ENCODE measurements at regions not wholly inside any gene's neighbourhood (a gene's known extent, or its start where the extent isn't known, plus 50 kb on each side); places are given as distances from the start of the nearest gene placed in this dataset.
"Not testable (repeated sequence)": the region's sequence is repeated elsewhere in the genome, so short reads cannot be mapped to it uniquely, and the experiment has no call there.

DNA sequence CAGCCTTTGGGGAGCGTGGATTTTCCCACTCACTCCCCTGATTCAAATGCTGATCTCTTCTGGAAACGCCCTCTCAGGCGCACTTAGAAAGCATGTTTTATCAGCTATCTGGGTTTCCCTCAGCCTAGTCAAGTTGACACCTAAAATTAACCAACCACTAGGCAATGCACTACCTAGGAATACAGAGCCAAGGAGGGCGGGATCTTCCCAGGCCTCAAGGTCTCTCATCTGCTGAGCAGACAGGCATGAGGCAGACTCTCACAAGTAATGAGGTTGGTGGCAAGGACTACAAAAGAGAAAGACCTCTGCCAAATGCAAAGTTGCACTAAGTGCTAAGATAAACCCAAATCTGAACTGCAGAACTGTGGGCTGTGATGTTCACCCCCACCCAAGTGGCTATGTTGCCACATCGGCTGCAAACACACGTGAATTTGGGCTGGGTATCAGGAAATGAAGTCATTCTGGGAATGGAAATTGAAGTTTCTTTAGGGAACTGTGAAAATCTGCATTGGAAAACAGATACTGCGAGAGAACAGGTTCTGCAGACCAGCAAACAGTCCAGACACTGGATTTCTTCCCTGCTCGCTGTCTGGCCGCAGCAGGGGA is 186.6 kb downstream of the LMLN start:
- H3K18ac ChIP-seq (ENCODE audit: insufficient read length, low read depth, low read length); H3K27me3 ChIP-seq (ENCODE audit: insufficient read depth, low read length); H3K56ac ChIP-seq (ENCODE audit: insufficient read length, low read depth, low read length); H3K9me3 Mint-ChIP-seq; H4K8ac ChIP-seq (replicated peaks; ENCODE audit: insufficient read length, low read depth, low read length); H3K4me3 Mint-ChIP-seq; H3K4me1 Mint-ChIP-seq; H3K79me1 ChIP-seq (ENCODE audit: insufficient read depth, low read depth, low read length, poor library complexity, severe bottlenecking); H2BK20ac ChIP-seq (ENCODE audit: low read depth, low read length, poor library complexity, severe bottlenecking); H4K5ac ChIP-seq (ENCODE audit: insufficient read length, low read depth, low read length); DNase-seq; H2BK12ac ChIP-seq (ENCODE audit: insufficient read length, low read depth, low read length); H3K4me1 ChIP-seq (ENCODE audit: insufficient read depth, low read length); H3K27ac Mint-ChIP-seq; H3K9me3 ChIP-seq (ENCODE audit: control insufficient read depth, low read depth, low read length); H3K4ac ChIP-seq (ENCODE audit: low read depth, low read length); H2BK5ac ChIP-seq (ENCODE audit: insufficient read length, low read length); H3T11ph ChIP-seq (ENCODE audit: low read length); H2AFZ ChIP-seq (ENCODE audit: low read length); H4K91ac ChIP-seq (ENCODE audit: insufficient read length, low read depth, low read length); H3K79me2 ChIP-seq (ENCODE audit: insufficient read depth, low read length); H3K9ac ChIP-seq (ENCODE audit: extremely low read depth, insufficient read length, low read length); H3K4me2 ChIP-seq (ENCODE audit: insufficient read depth, insufficient read length, low read length); H2BK15ac ChIP-seq (ENCODE audit: low read depth, low read length); H3K27ac ChIP-seq (ENCODE audit: insufficient read length, low read depth, low read length); H3K36me3 Mint-ChIP-seq (ENCODE audit: insufficient read depth in 1 of 3, low read depth in 3 of 3); H2BK120ac ChIP-seq (ENCODE audit: low read depth, low read length, poor library complexity, severe bottlenecking); H2AK5ac ChIP-seq (ENCODE audit: insufficient read length, low read length); H3K23ac ChIP-seq (ENCODE audit: insufficient read length, low read depth, low read length); H3K23me2 ChIP-seq (ENCODE audit: insufficient read length, low read depth, low read length, poor library complexity, severe bottlenecking); H4K20me1 ChIP-seq (ENCODE audit: control insufficient read depth, insufficient read depth, insufficient read length); H3K14ac ChIP-seq (ENCODE audit: insufficient read depth, low read length): not testable (repeated sequence)
- H3K27me3 Mint-ChIP-seq (ENCODE audit: low read depth): peaks cover 23% of the 10 kb centered on the region
- no CpG with 5 or more reads among the region's 9 CpGs for WGBS (ENCODE audit: extremely low coverage, insufficient read length, low lambda C conversion rate)

- not testable (repeated sequence) for H3K9ac ChIP-seq (ENCODE audit: extremely low read depth, insufficient read length, low read length); H3T11ph ChIP-seq (ENCODE audit: low read length); H2BK15ac ChIP-seq (ENCODE audit: low read depth, low read length); H3K36me3 Mint-ChIP-seq (ENCODE audit: insufficient read depth in 1 of 3, low read depth in 3 of 3); H3K27me3 ChIP-seq (ENCODE audit: insufficient read depth, low read length); H2AFZ ChIP-seq (ENCODE audit: low read length); H3K14ac ChIP-seq (ENCODE audit: insufficient read depth, low read length); H2BK12ac ChIP-seq (ENCODE audit: insufficient read length, low read depth, low read length); H3K9me3 ChIP-seq (ENCODE audit: control insufficient read depth, low read depth, low read length); H3K18ac ChIP-seq (ENCODE audit: insufficient read length, low read depth, low read length); H2AK5ac ChIP-seq (ENCODE audit: insufficient read length, low read length); H3K23ac ChIP-seq (ENCODE audit: insufficient read length, low read depth, low read length); H2BK120ac ChIP-seq (ENCODE audit: low read depth, low read length, poor library complexity, severe bottlenecking); H3K4me1 ChIP-seq (ENCODE audit: insufficient read depth, low read length); H4K8ac ChIP-seq (replicated peaks; ENCODE audit: insufficient read length, low read depth, low read length); H3K79me2 ChIP-seq (ENCODE audit: insufficient read depth, low read length); H3K56ac ChIP-seq (ENCODE audit: insufficient read length, low read depth, low read length); H4K91ac ChIP-seq (ENCODE audit: insufficient read length, low read depth, low read length); H3K79me1 ChIP-seq (ENCODE audit: insufficient read depth, low read depth, low read length, poor library complexity, severe bottlenecking); H3K4me2 ChIP-seq (ENCODE audit: insufficient read depth, insufficient read length, low read length); H3K4me3 Mint-ChIP-seq; H4K20me1 ChIP-seq (ENCODE audit: control insufficient read depth, insufficient read depth, insufficient read length); H3K27ac ChIP-seq (ENCODE audit: insufficient read length, low read depth, low read length); H3K4ac ChIP-seq (ENCODE audit: low read depth, low read length); H2BK20ac ChIP-seq (ENCODE audit: low read depth, low read length, poor library complexity, severe bottlenecking); H3K27ac Mint-ChIP-seq; H3K4me1 Mint-ChIP-seq; H3K23me2 ChIP-seq (ENCODE audit: insufficient read length, low read depth, low read length, poor library complexity, severe bottlenecking); DNase-seq; H3K9me3 Mint-ChIP-seq; H2BK5ac ChIP-seq (ENCODE audit: insufficient read length, low read length); H4K5ac ChIP-seq (ENCODE audit: insufficient read length, low read depth, low read length)
- peaks cover 23% of the 10 kb centered on the region for H3K27me3 Mint-ChIP-seq (ENCODE audit: low read depth)
- no CpG with 5 or more reads among the region's 3 CpGs for WGBS (ENCODE audit: extremely low coverage, insufficient read length, low lambda C conversion rate)
These were observed 187.2 kb downstream of the LMLN start for GRCh38 chr3:198147213-198147612.
